Thyroid gland (tissue), 4 donors: ENCODE measurements at regions not wholly inside any gene's neighbourhood (a gene's known extent, or its start where the extent isn't known, plus 50 kb on each side); places are given as distances from the start of the nearest gene placed in this dataset.

Source experiments
- POLR2A ChIP-seq, 2 donors: fragments of 450-650 bp; IDR thresholded peaks; one replicate each; pipeline ENCODE4 v1.6.1; 2017; ENCODE audit warnings: antibody characterized with exemption in 2 of 2, mild to moderate bottlenecking in 2 of 2, moderate library complexity in 1 of 2
- TF ChIP-seq, protein P1 (sequence below), 6 experiments: fragments of 200-600 bp in 3 of 6; fragments of 450-650 bp in 3 of 6; sonication (generic) in 3 of 6; IDR thresholded peaks; one replicate each; pipeline ENCODE4 v1.5.1; 2016 to 2019; ENCODE audit warnings: antibody characterized with exemption in 6 of 6, mild to moderate bottlenecking in 2 of 6, inconsistent platforms in 1 of 6, moderate library complexity in 1 of 6

DNA sequence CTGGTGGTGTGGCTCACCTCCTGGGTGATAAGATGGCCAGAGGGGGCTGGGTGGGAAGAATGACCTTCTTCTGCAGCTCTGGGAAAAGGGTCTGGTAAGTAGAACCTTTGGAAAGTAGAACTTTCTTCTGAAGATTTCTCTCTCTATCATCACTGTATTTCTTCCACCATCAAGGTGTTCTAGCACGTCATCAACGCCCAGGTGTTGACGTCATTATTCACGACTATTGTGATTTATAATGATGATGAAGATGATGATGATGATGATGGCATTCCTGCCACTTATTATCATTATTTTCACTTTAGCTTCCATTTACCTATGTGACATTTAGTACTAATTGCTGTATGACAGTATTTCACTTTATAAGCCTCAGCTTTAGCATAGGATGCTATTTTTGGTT, 525.6 kb upstream of the ADARB2 start:
- TF ChIP-seq, protein P1, sequence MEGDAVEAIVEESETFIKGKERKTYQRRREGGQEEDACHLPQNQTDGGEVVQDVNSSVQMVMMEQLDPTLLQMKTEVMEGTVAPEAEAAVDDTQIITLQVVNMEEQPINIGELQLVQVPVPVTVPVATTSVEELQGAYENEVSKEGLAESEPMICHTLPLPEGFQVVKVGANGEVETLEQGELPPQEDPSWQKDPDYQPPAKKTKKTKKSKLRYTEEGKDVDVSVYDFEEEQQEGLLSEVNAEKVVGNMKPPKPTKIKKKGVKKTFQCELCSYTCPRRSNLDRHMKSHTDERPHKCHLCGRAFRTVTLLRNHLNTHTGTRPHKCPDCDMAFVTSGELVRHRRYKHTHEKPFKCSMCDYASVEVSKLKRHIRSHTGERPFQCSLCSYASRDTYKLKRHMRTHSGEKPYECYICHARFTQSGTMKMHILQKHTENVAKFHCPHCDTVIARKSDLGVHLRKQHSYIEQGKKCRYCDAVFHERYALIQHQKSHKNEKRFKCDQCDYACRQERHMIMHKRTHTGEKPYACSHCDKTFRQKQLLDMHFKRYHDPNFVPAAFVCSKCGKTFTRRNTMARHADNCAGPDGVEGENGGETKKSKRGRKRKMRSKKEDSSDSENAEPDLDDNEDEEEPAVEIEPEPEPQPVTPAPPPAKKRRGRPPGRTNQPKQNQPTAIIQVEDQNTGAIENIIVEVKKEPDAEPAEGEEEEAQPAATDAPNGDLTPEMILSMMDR (IDR thresholded peaks at IDR 0.05): no peak
- no peak for TF ChIP-seq POLR2A (IDR thresholded peaks at IDR 0.05)
